Skeletal muscle satellite cell (primary cell): ENCODE measurements at regions not wholly inside any gene's neighbourhood (a gene's known extent, or its start where the extent isn't known, plus 50 kb on each side); places are given as distances from the start of the nearest gene placed in this dataset.
"Not testable (repeated sequence)": the region's sequence is repeated elsewhere in the genome, so short reads cannot be mapped to it uniquely, and the experiment has no call there.

ENCODE experiments used
- H3K27me3 ChIP-seq: 2 replicates; pipeline ENCODE4 v1.7.0; 2013; ENCODE audit warnings: low read length; ENCODE audit not compliant: control insufficient read depth, insufficient read depth
- H3K36me3 ChIP-seq: 2 replicates; pipeline ENCODE4 v1.7.0; 2013; ENCODE audit warnings: mild to moderate bottlenecking, control low read depth, low read length; ENCODE audit not compliant: insufficient read depth
- H3K4me1 ChIP-seq: 2 replicates; pipeline ENCODE4 v1.7.0; 2013; ENCODE audit warnings: low read length; ENCODE audit not compliant: control insufficient read depth, insufficient read depth
- H3K4me2 ChIP-seq: 2 replicates; pipeline ENCODE4 v1.7.0; 2013; ENCODE audit warnings: mild to moderate bottlenecking, low read length
- H3K4me3 ChIP-seq: 2 replicates; pipeline ENCODE4 v1.7.0; 2013; ENCODE audit warnings: low read length
- H3K9ac ChIP-seq: 2 replicates; pipeline ENCODE4 v1.7.0; 2013; ENCODE audit warnings: mild to moderate bottlenecking, low read depth, low read length, moderate library complexity
- H3K9me3 ChIP-seq: replicated peaks from 2 replicates; pipeline ENCODE4 v1.7.0; 2013; ENCODE audit warnings: mild to moderate bottlenecking, control low read depth, low read length

- not testable (repeated sequence) for H3K36me3 ChIP-seq, H3K4me2 ChIP-seq, H3K4me1 ChIP-seq, H3K9ac ChIP-seq, H3K4me3 ChIP-seq, H3K9me3 ChIP-seq
- H3K27me3 ChIP-seq: peaks cover 12% of the 10 kb centered on the region
Measured at GRCh38 chr7:72266-73057, 119.9 kb upstream of the FAM20C start.

GRCh38 chr7:73058-73331, 119.4 kb upstream of the FAM20C start:
- H3K4me2 ChIP-seq, H3K4me3 ChIP-seq, H3K4me1 ChIP-seq, H3K9me3 ChIP-seq, H3K27me3 ChIP-seq, H3K9ac ChIP-seq, H3K36me3 ChIP-seq: not testable (repeated sequence)

DNA sequence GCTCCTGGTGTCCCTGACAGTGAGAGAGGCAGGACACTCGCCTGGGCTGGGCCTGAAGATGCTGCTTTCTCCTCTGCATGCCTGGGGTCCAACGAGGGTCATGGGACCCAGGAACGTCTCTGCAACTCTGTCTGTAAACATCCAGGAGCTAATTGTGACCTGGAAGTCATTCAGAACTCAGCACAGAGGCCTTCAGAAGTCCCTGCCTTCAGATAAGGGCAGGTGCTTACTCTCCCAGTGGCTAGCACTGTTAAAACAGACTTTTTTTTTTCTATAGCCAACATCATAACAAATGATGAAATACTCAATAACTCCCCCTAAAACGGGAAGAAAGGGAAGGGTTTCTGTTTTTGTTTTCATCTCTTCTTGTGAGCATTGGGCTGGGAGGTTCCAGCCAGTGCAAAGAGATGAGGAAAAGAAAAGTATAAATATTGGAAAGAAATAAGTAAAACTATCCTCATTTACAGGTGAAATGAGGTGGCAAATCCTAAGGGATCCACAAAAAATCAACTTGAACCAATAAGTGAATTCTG, 118.3 kb upstream of the FAM20C start:
- not testable (repeated sequence) for H3K9me3 ChIP-seq, H3K36me3 ChIP-seq, H3K4me3 ChIP-seq, H3K9ac ChIP-seq, H3K4me2 ChIP-seq, H3K27me3 ChIP-seq, H3K4me1 ChIP-seq

DNA sequence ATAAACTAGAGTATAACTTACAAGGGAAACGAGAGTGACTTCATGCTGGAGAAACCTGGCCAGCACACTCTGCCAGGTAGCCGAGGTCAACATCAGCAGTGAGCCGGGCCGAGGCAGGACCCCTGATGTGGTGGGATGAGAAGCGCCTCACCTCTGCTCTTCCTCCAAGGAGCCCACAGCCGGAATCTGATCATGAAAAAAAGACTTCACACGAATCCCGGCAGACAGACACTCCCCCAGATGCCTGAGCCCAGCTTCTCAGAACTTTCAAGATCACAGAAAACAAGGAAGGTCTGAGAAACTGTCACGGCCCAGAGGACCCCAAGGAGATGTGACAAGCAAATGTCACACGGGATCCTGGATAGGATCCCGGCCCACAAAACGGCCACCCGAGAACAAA, 116.9 kb upstream of the FAM20C start:
- not testable (repeated sequence) for H3K4me1 ChIP-seq, H3K9me3 ChIP-seq, H3K4me3 ChIP-seq, H3K9ac ChIP-seq, H3K36me3 ChIP-seq, H3K27me3 ChIP-seq, H3K4me2 ChIP-seq

- H3K4me3 ChIP-seq, H3K9me3 ChIP-seq, H3K9ac ChIP-seq, H3K4me2 ChIP-seq, H3K4me1 ChIP-seq, H3K36me3 ChIP-seq: not testable (repeated sequence)
- H3K27me3 ChIP-seq: peaks cover 15% of the 10 kb centered on the region
Measured at GRCh38 chr7:76202-76601, 116.2 kb upstream of the FAM20C start.

- peaks cover 23% of the 10 kb centered on the region for H3K27me3 ChIP-seq
- H3K4me2 ChIP-seq, H3K9me3 ChIP-seq, H3K36me3 ChIP-seq, H3K4me3 ChIP-seq, H3K4me1 ChIP-seq, H3K9ac ChIP-seq: not testable (repeated sequence)
Measured at GRCh38 chr7:76829-77395, 115.5 kb upstream of the FAM20C start.

DNA sequence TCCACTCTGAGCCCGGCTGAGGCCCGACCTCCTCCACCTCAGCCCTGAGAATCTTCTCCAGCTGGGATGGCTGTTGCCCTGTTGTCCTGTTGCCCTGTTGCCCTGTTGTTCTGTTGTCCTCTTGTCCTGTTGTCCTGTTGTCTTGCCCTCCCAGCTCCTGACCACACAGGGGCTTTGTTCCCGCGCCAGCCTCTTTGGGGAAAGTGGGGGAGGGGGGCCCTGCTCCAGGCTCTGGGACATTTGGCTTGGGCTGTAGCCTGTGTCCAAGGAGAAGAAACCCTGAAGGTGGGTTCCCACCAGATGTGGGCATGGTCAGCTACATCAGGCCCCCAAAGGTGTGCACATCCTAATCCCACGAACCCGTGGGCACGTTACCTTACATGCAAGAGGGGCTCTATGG, 113.5 kb upstream of the FAM20C start:
- H3K27me3 ChIP-seq: peaks cover 41% of the 10 kb centered on the region
- not testable (repeated sequence) for H3K4me1 ChIP-seq, H3K9ac ChIP-seq, H3K4me3 ChIP-seq, H3K36me3 ChIP-seq, H3K9me3 ChIP-seq, H3K4me2 ChIP-seq

GRCh38 chr7:79400-80055, 112.8 kb upstream of the FAM20C start:
- not testable (repeated sequence) for H3K9ac ChIP-seq, H3K4me3 ChIP-seq, H3K4me2 ChIP-seq, H3K4me1 ChIP-seq, H3K9me3 ChIP-seq, H3K36me3 ChIP-seq
- H3K27me3 ChIP-seq: peaks cover 47% of the 10 kb centered on the region

DNA sequence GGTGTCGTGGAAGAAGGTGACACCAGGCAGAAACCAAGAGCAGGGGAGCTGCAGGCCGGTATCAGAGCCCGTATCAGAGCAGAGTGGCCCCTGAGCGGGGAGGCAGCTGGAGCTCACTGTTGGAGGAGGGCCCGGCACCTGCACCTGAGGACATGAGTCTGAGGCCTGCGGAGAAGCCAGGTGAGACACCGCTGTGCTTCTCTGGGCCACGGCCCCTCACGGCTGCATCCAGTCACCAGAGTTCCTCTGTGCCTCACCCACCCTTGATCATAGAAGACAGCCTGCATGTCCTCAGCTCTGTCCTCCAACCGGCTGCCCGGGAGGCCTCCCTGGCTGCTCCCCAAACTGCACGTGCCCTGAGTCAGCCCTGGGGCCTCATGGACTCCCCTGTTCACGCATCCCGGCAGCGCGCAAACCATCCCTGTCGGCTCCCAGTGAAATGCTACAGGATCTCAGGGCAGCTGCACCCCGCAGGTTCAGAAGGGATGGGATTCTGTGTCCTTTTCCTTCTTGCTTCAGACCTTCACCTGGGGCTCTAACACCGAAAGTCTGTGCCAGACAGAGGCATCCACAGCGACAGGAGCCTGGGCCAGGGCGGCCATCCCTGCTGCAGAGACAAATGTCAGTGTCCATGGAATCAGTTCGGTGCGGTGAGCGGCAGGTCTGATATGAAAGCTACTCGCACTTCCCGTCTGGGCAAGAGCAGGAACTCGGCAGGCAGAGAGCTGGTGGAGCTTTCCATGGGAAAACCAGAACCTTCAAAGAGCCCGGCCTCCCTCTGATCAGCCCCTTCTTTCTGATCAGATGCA, 111.9 kb upstream of the FAM20C start:
- peaks cover 56% of the 10 kb centered on the region for H3K27me3 ChIP-seq
- no peak overlapping the region for H3K4me2 ChIP-seq
- peaks cover 5% of the 10 kb centered on the region for H3K4me1 ChIP-seq

GRCh38 chr7:81068-81925, 111.1 kb upstream of the FAM20C start:
- H3K36me3 ChIP-seq: no peaks in the 10 kb centered on the region
- no peak overlapping the region for H3K4me3 ChIP-seq
- H3K27me3 ChIP-seq: peaks cover 61% of the 10 kb centered on the region
- H3K9me3 ChIP-seq: no peaks in the 10 kb centered on the region
- H3K4me2 ChIP-seq: no peak overlapping the region
- peaks cover 5% of the 10 kb centered on the region for H3K4me1 ChIP-seq
- no peak overlapping the region for H3K9ac ChIP-seq

More for the DNA sequence above, 111.9 kb upstream of the FAM20C start:
- Histone ChIP-seq H3K36me3 (no peaks in the 10 kb centered on the region), H3K4me3 (no peak overlapping the region), H3K9ac (no peak overlapping the region), H3K9me3 (no peaks in the 10 kb centered on the region)
